K562 (cell line): ENCODE measurements at regions not wholly inside any gene's neighbourhood (a gene's known extent, or its start where the extent isn't known, plus 50 kb on each side); places are given as distances from the start of the nearest gene placed in this dataset.
"Not testable (repeated sequence)": the region's sequence is repeated elsewhere in the genome, so short reads cannot be mapped to it uniquely, and the experiment has no call there.

Experiments used
- ATAC-seq: fragments of 200-7000 bp; cut with Tn5 transposase; 3 replicates; pipeline ENCODE4 v1.9.1; 2020; ENCODE audit warnings: moderate library complexity
- BruUV-seq: library from RNA; stranded (reverse); fragments of 400-500 nt; replicated peaks from 2 replicates; lab custom pipeline; 2021; lab: Mats Ljungman, UMichigan
- CTCF ChIA-PET: fragments of 300-600 bp; formaldehyde crosslinking; extraction: SDS; loops from one replicate; lab custom pipeline; 2021; ENCODE audit warnings: low intra/inter-chr PET ratio; lab: Yijun Ruan, JAX
- POLR2A ChIA-PET: fragments of 300-600, 350-650 bp; sonication (Branson Sonifier 250); formaldehyde crosslinking; extraction: SDS; loops from one replicate; lab custom pipeline; 2021; ENCODE audit warnings: antibody characterized with exemption, inconsistent platforms; lab: Yijun Ruan, JAX
- DNase-seq, 4 experiments: peaks; one replicate each; pipeline versions ENCODE4 v3.0.0 to v3.0.0-alpha.2; 2011 to 2018; ENCODE audit warnings: low spot score in 3 of 4, mixed read lengths in 3 of 4; ENCODE audit errors: extremely low read depth in 1 of 4
- FAIRE-seq: peaks from 2 replicates; lab custom pipeline; 2011; peaks lifted over from hg19 to GRCh38; lab: Jason Lieb, UNC
- H2AFZ ChIP-seq: 2 replicates; pipeline ENCODE4 v1.6.0; 2011; ENCODE audit warnings: low read depth, low read length, control low read depth, inconsistent platforms
- H3K27ac ChIP-seq: fragments of 200-600 bp; 3 replicates; pipeline ENCODE4 v1.8.0; 2011; ENCODE audit warnings: low read depth, mild to moderate bottlenecking, control low read depth, inconsistent platforms, low read length, moderate library complexity, mixed read lengths; ENCODE audit errors: extremely low read depth
- H3K27me3 ChIP-seq, 2 experiments: fragments of 300-600 bp in 1 of 2; 2 replicates in 1 of 2; 3 replicates in 1 of 2; pipeline versions ENCODE4 v1.6.0 to v1.8.0; 2011; ENCODE audit warnings: inconsistent platforms in 2 of 2, low read length in 2 of 2, mild to moderate bottlenecking in 1 of 2, mixed read lengths in 1 of 2, moderate library complexity in 1 of 2; ENCODE audit not compliant: control insufficient read depth in 2 of 2, insufficient read depth in 2 of 2
- H3K36me3 ChIP-seq: fragments of 300-600 bp; 3 replicates; pipeline ENCODE4 v1.8.0; 2011; ENCODE audit warnings: mild to moderate bottlenecking, low read length, inconsistent platforms; ENCODE audit not compliant: control insufficient read depth, insufficient read depth
- H3K4me1 ChIP-seq, 2 experiments: fragments of 200-600 bp in 1 of 2; replicated peaks in 1 of 2; 2 replicates in 1 of 2; 3 replicates in 1 of 2; pipeline versions ENCODE4 v1.5.1 to v1.8.0; 2011; ENCODE audit warnings: inconsistent platforms in 2 of 2, low read length in 2 of 2, mild to moderate bottlenecking in 1 of 2, mixed read lengths in 1 of 2, moderate library complexity in 1 of 2; ENCODE audit not compliant: control insufficient read depth in 2 of 2, insufficient read depth in 2 of 2
- H3K4me2 ChIP-seq: 2 replicates; pipeline ENCODE4 v1.6.1; 2011; ENCODE audit warnings: low read length, control low read depth, inconsistent platforms, mixed read lengths; ENCODE audit not compliant: insufficient read depth
- H3K4me3 ChIP-seq: fragments of 200-600 bp; sonication (generic), shearing (Covaris generic); 2 replicates; pipeline ENCODE4 v1.5.1; 2016; ENCODE audit warnings: control low read depth, inconsistent platforms
- H3K79me2 ChIP-seq: fragments of 200-600 bp; 3 replicates; pipeline ENCODE4 v1.8.0; 2011; ENCODE audit warnings: low read length, inconsistent platforms; ENCODE audit not compliant: control insufficient read depth, insufficient read depth
- H3K9ac ChIP-seq, 2 experiments: 2 replicates each; pipeline versions ENCODE4 v1.6.0 to v1.6.1; 2011; ENCODE audit warnings: low read depth in 2 of 2, low read length in 2 of 2, control low read depth in 1 of 2, inconsistent platforms in 1 of 2, mild to moderate bottlenecking in 1 of 2, mixed read lengths in 1 of 2; ENCODE audit not compliant: insufficient read depth in 1 of 2
- H3K9me1 ChIP-seq: one replicate; pipeline ENCODE4 v1.6.0; 2011; ENCODE audit warnings: inconsistent platforms, mild to moderate bottlenecking, low read length, moderate library complexity; ENCODE audit not compliant: control insufficient read depth, insufficient read depth
- H3K9me3 ChIP-seq: replicated peaks from 2 replicates; pipeline ENCODE4 v1.5.1; 2011; ENCODE audit warnings: low read depth, low read length, inconsistent platforms; ENCODE audit not compliant: control insufficient read depth, insufficient read depth
- H4K20me1 ChIP-seq: replicated peaks from 2 replicates; pipeline ENCODE4 v1.6.1; 2011; ENCODE audit warnings: low read length, inconsistent platforms, mixed read lengths; ENCODE audit not compliant: control insufficient read depth, insufficient read depth
- BCOR ChIP-seq: fragments of 450-650 bp; IDR thresholded peaks from 2 replicates; pipeline ENCODE4 v1.6.1; 2016
- CTBP1 ChIP-seq: fragments of 450-650 bp; IDR thresholded peaks from 2 replicates; pipeline ENCODE4 v1.6.1; 2016; ENCODE audit warnings: borderline replicate concordance
- HSF4 ChIP-seq: fragments of 250-450 bp; sonication (Bioruptor Pico); IDR thresholded peaks from 2 replicates; pipeline ENCODE4 v2.1.2; 2022; ENCODE audit warnings: mild to moderate bottlenecking, moderate library complexity, borderline replicate concordance
- PHF8 ChIP-seq: fragments of 200-600 bp; sonication (generic); IDR thresholded peaks from 2 replicates; pipeline ENCODE4 v1.6.1; 2012; ENCODE audit warnings: mixed run types, mild to moderate bottlenecking, inconsistent platforms, low read length, moderate library complexity, borderline replicate concordance
- POLR2B ChIP-seq: fragments of 450-650 bp; IDR thresholded peaks from 2 replicates; pipeline ENCODE4 v1.6.1; 2018; ENCODE audit warnings: low read depth; ENCODE audit not compliant: partially characterized antibody
- RAD21 ChIP-seq, 2 experiments: fragments of 250-450 bp in 1 of 2; fragments of 450-650 bp in 1 of 2; sonication (Bioruptor Pico) in 1 of 2; formaldehyde crosslinking in 1 of 2; IDR thresholded peaks in 1 of 2; conservative IDR thresholded peaks in 1 of 2; 2 replicates each; pipeline versions ENCODE4 v1.4.0 to v1.8.0; 2020 to 2022; ENCODE audit warnings: mild to moderate bottlenecking in 2 of 2, moderate library complexity in 1 of 2
- TEAD4 ChIP-seq, 2 experiments: sonication (generic) in 1 of 2; formaldehyde crosslinking in 1 of 2; IDR thresholded peaks; 2 replicates each; pipeline versions ENCODE4 v1.6.1 to v1.8.0; 2012 to 2022; ENCODE audit warnings: borderline replicate concordance in 1 of 2, inconsistent platforms in 1 of 2, low read length in 1 of 2, mild to moderate bottlenecking in 1 of 2, missing genetic modification reagents in 1 of 2
- WGBS: fragments of 100-300 bp; shearing (Covaris generic); methylation state at CpG from one replicate; pipeline ENCODE4 v1.1.6; 2016; ENCODE audit warnings: low coverage, mixed read lengths; ENCODE audit not compliant: insufficient coverage; ENCODE audit errors: missing lambda C conversion rate; 5-methylcytosine and 5-hydroxymethylcytosine counted together
- in situ Hi-C: fragments of 300-500 bp; cut with MboI; formaldehyde crosslinking; loops from 4 replicates; pipeline ENCODE4 v1.15.0; 2018; ENCODE audit warnings: inconsistent platforms, mixed read lengths
- intact Hi-C: fragments of 100-400 bp; cut with micrococcal nuclease; formaldehyde crosslinking; loops from 2 replicates; pipeline ENCODE4 v1.14.2; 2022

DNA sequence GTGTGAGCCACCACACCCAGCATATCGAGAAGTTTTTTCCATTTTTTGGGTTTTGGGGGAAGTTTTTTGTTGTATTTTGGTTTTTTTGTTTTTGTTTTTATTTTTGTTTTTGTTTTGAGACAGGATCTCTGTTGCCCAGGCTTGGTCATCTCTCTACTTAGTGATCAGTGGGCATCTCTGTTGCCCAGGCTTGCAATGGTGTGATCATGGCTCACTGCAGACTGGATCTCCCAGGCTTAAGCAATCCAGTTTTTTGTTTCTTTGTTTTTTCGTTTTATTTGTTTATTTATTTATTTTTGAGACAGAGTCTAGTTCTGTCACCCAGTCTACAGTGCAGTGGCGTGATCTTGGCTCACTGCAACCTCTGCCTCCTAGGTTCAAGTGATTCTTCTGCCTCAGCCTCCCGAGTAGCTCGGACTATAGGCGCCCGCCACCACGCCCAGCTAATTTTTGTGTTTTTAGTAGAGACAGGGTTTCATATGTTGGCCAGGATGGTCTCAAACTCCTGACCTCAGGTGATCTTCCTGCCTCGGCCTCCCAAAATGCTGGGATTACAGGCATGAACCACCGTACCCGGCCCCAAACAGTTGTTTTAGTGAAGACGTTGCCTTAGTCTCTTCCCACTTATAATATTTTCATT lies 99.6 kb upstream of the CHD2 start:
- H3K4me1 ChIP-seq = peaks cover 32 to 40% of the 10 kb centered on the region in 2 experiments
- WGBS = 87% methylated on average over 12 of the region's 12 CpGs
- H3K4me3 ChIP-seq, intact Hi-C loops, BruUV-seq, H3K27me3 ChIP-seq, H3K9ac ChIP-seq, H3K9me1 ChIP-seq, H2AFZ ChIP-seq, H3K4me2 ChIP-seq, H4K20me1 ChIP-seq, DNase-seq, H3K36me3 ChIP-seq, H3K27ac ChIP-seq, ATAC-seq, H3K9me3 ChIP-seq, H3K79me2 ChIP-seq, FAIRE-seq: not testable (repeated sequence)
- CTCF ChIA-PET = interaction anchor here (1.6 kb wide), 1 partner anchor 117 kb away, joined by 3 read pairs; no protein-coding TSS in a partner anchor
- POLR2A ChIA-PET = interaction anchor here (1.1 to 2.5 kb wide), 3 partner anchors 10 to 105 kb away, joined by 4 to 9 read pairs (median 7); no protein-coding TSS in a partner anchor
- in situ Hi-C loops = loop anchor here (5.0 kb wide), 1 partner anchor 112 kb away; no protein-coding TSS in a partner anchor
- TF ChIP-seq BCOR = 0 out of 2 replicates have a peak, but pooled peaks have one; percentile 5

DNA sequence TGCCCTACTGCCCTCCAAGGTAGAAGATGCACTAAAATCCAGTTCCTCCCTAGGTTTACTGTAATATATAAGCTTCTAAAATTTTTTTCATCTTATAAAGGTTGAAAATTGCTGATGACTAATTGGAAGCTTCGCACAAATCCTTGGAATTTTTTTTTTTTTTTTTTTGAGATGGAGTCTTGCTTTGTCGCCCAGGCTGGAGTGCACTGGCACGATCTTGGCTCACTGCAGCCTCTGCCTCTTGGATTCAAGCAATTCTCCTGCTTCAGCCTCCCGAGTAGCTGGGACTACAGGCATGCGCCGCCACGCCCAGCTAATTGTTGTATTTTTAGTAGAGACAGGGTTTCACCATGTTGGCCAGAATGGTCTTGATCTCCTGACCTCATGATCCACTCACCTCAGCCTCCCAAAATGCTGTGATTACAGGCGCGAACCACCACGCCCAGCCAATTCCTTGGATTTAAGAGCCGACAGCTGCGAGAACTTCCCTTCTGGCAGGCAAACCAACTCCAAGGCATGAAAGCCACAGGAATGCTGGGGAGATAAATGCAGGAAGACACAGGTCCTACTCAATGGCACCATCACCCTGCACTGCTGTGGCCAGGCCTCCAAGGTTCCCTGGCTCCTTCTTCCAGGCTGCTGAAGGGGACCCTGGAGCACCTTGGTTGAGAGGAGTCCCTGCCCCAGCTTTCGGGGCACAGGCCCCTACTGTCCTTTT lies 98.9 kb upstream of the CHD2 start:
- ATAC-seq; FAIRE-seq; H3K4me3 ChIP-seq; DNase-seq; H4K20me1 ChIP-seq; intact Hi-C loops; H3K9me1 ChIP-seq; H3K36me3 ChIP-seq; H3K9me3 ChIP-seq; H3K79me2 ChIP-seq; BruUV-seq; H3K27me3 ChIP-seq; TF ChIP-seq TEAD4 (CRISPR knock-in tag; IDR thresholded peaks at IDR 0.05; ENCODE audit: borderline replicate concordance): not testable (repeated sequence)
- Histone ChIP-seq H3K9ac (peak overlapping the region; percentile 64 to 85), H2AFZ (peak overlapping the region; percentile 85), H3K27ac (peak overlapping the region; percentile 73), H3K4me1 (peaks cover 32 to 45% of the 10 kb centered on the region in 2 experiments), H3K4me2 (peak overlapping the region; percentile 71)
- ChIA-PET CTCF (interaction anchor here (1.6 kb wide), 1 partner anchor 117 kb away, joined by 3 read pairs; no protein-coding TSS in a partner anchor), POLR2A (interaction anchor here (1.0 to 2.5 kb wide), 8 partner anchors 10 to 117 kb away, joined by 3 to 9 read pairs (median 6); partner anchors contain the start of gene CHD2)
- WGBS = 40% methylated on average over 13 of the region's 13 CpGs
- in situ Hi-C loops = loop anchor here (5.0 kb wide), 1 partner anchor 111 kb away; no protein-coding TSS in a partner anchor
- TF ChIP-seq RAD21 (CRISPR knock-in tag; conservative IDR thresholded peaks at IDR 0.05 in 1 of 2, IDR thresholded peaks at IDR 0.05 in 1 of 2) (peak in 1 of 2 experiments; percentile 11; a peak in 1 of 4 replicates), HSF4 (CRISPR knock-in tag) (peak; percentile 12; the same call in 1 of the 2 replicates), TEAD4 (IDR thresholded peaks at IDR 0.05; ENCODE audit: low read length) (peak; percentile 41; the same call in 1 of the 2 replicates), CTBP1 (peak; percentile 67; the same call in 1 of the 2 replicates), POLR2B (peak; percentile 33), PHF8 (peak; percentile 50; the same call in 1 of the 2 replicates)
